HG03460 (cell line): ENCODE measurements at regions not wholly inside any gene's neighbourhood (a gene's known extent, or its start where the extent isn't known, plus 50 kb on each side); places are given as distances from the start of the nearest gene placed in this dataset.

Experiments used
- ATAC-seq: cut with Tn5 transposase; IDR thresholded peaks from one replicate; pipeline ENCODE4 v1.9.1; 2021; ENCODE audit not compliant: unreplicated experiment

- ATAC-seq: no peak
Observed at GRCh38 chr6:8277769-8278168, 157.6 kb downstream of the SLC35B3 start.

- no peak for ATAC-seq
Observed at GRCh38 chr6:8276148-8276547, 159.2 kb downstream of the SLC35B3 start.

GRCh38 chr6:8275667-8276066 is 159.7 kb downstream of the SLC35B3 start:
- ATAC-seq: no peak

- ATAC-seq: no peak
Observed at GRCh38 chr6:8274226-8274625, 161.1 kb downstream of the SLC35B3 start.

GRCh38 chr6:8269872-8270454 is 165.4 kb downstream of the SLC35B3 start:
- ATAC-seq: no peak

GRCh38 chr6:8269094-8269493 is 166.3 kb downstream of the SLC35B3 start:
- no peak for ATAC-seq

GRCh38 chr6:8268606-8269005 is 166.3 kb upstream of the EEF1E1 start:
- ATAC-seq: no peak

GRCh38 chr6:8268156-8268555 is 165.8 kb upstream of the EEF1E1 start:
- no peak for ATAC-seq

- ATAC-seq: no peak
Observed at GRCh38 chr6:8260610-8261009, 158.3 kb upstream of the EEF1E1 start.

GRCh38 chr6:8246403-8246802 is 144.1 kb upstream of the EEF1E1 start:
- ATAC-seq: no peak

GRCh38 chr6:8245726-8246125 is 143.4 kb upstream of the EEF1E1 start:
- ATAC-seq: no peak

- ATAC-seq: no peak
Observed at GRCh38 chr6:8243475-8243874, 141.1 kb upstream of the EEF1E1 start.

- no peak for ATAC-seq
Observed at GRCh38 chr6:8242885-8243284, 140.5 kb upstream of the EEF1E1 start.

- ATAC-seq: no peak
Observed at GRCh38 chr6:8240301-8240700, 138.0 kb upstream of the EEF1E1 start.

GRCh38 chr6:8238773-8239683 is 136.7 kb upstream of the EEF1E1 start:
- no peak for ATAC-seq

GRCh38 chr6:8237668-8238067 is 135.3 kb upstream of the EEF1E1 start:
- ATAC-seq: no peak

- no peak for ATAC-seq
Observed at GRCh38 chr6:8236956-8237355, 134.6 kb upstream of the EEF1E1 start.

- ATAC-seq: no peak
Observed at GRCh38 chr6:8234321-8234720, 132.0 kb upstream of the EEF1E1 start.

- no peak for ATAC-seq
Observed at GRCh38 chr6:8231956-8232355, 129.6 kb upstream of the EEF1E1 start.

GRCh38 chr6:8229915-8230756 is 127.8 kb upstream of the EEF1E1 start:
- ATAC-seq: no peak

- ATAC-seq: no peak
Observed at GRCh38 chr6:8225113-8225512, 122.8 kb upstream of the EEF1E1 start.

GRCh38 chr6:8223678-8224077 is 121.3 kb upstream of the EEF1E1 start:
- no peak for ATAC-seq
